Transverse colon (tissue), 4 donors: ENCODE measurements at regions not wholly inside any gene's neighbourhood (a gene's known extent, or its start where the extent isn't known, plus 50 kb on each side); places are given as distances from the start of the nearest gene placed in this dataset.

ENCODE experiments used
- DNase-seq: peaks from one replicate; pipeline ENCODE4 v3.0.0-alpha.2; 2019
- H3K27ac ChIP-seq, 4 donors: fragments of 200-600 bp; sonication (generic); 2 replicates each; pipeline ENCODE4 v1.5.1; 2016 to 2018; ENCODE audit warnings: inconsistent platforms in 4 of 4
- H3K27me3 ChIP-seq: fragments of 200-600 bp; sonication (generic); 2 replicates; pipeline ENCODE4 v1.5.1; 2017; ENCODE audit warnings: inconsistent platforms
- H3K36me3 ChIP-seq, 4 donors: fragments of 200-600 bp; sonication (generic); 2 replicates each; pipeline ENCODE4 v1.5.1; 2017 to 2019; ENCODE audit warnings: inconsistent platforms in 4 of 4
- H3K4me1 ChIP-seq, 4 donors: fragments of 200-600 bp; sonication (generic); 2 replicates each; pipeline ENCODE4 v1.5.1; 2017 to 2020; ENCODE audit warnings: inconsistent platforms in 4 of 4
- H3K4me3 ChIP-seq, 4 donors: fragments of 200-600 bp; sonication (generic); 1 replicate in 1 of 4; 2 replicates in 3 of 4; pipeline versions ENCODE4 v1.5.1 to v1.6.1; 2017 to 2019; ENCODE audit warnings: inconsistent platforms in 4 of 4
- H3K9me3 ChIP-seq, 2 donors: fragments of 200-600 bp; sonication (generic); 2 replicates each; pipeline ENCODE4 v1.5.1; 2017 to 2019; ENCODE audit warnings: inconsistent platforms in 2 of 2
- CTCF ChIP-seq, 5 experiments: fragments of 200-600 bp in 3 of 5; fragments of 450-650 bp in 2 of 5; sonication (generic) in 3 of 5; IDR thresholded peaks; 1 replicate in 2 of 5; 2 replicates in 3 of 5; pipeline ENCODE4 v1.5.1; 2016 to 2017; ENCODE audit warnings: antibody characterized with exemption in 5 of 5, inconsistent platforms in 3 of 5, mild to moderate bottlenecking in 2 of 5, moderate library complexity in 1 of 5
- EP300 ChIP-seq: sonication (generic); formaldehyde crosslinking; IDR thresholded peaks from one replicate; pipeline ENCODE4 v1.6.1; 2017; ENCODE audit warnings: antibody characterized with exemption, low read depth
- POLR2A ChIP-seq: fragments of 450-650 bp; IDR thresholded peaks from one replicate; pipeline ENCODE4 v1.6.1; 2016; ENCODE audit warnings: antibody characterized with exemption, mild to moderate bottlenecking, moderate library complexity
- POLR2AphosphoS5 ChIP-seq, 3 donors: sonication (generic); formaldehyde crosslinking; IDR thresholded peaks; one replicate each; pipeline ENCODE4 v1.6.1; 2016; ENCODE audit warnings: antibody characterized with exemption in 3 of 3
- WGBS, 2 donors: methylation state at CpG; one replicate each; pipeline ENCODE4 v1.1.5; 2018; ENCODE audit warnings: low coverage in 1 of 2; 5-methylcytosine and 5-hydroxymethylcytosine counted together
- in situ Hi-C, 4 donors: fragments of 200-750 bp; cut with MboI; loops; one replicate each; pipeline versions ENCODE4 v1.15.0 to v1.15.1; 2017; ENCODE audit warnings: low sequenced_read_pairs in 3 of 4, low pct_ligation_motif_present in 1 of 4, low pct_unique_long_range_greater_than_20kb in 1 of 4
- intact Hi-C: fragments of 100-400 bp; cut with DNase I; formaldehyde crosslinking; loops from one replicate; pipeline ENCODE4 v1.15.1; 2023; ENCODE audit warnings: low total_unique reads

- H3K4me3 ChIP-seq = no peak overlapping the region
- H3K27ac ChIP-seq = no peak overlapping the region
- no peak for DNase-seq
- no peaks in the 10 kb centered on the region for H3K9me3 ChIP-seq
- intact Hi-C loops (no loop called here), in situ Hi-C loops (no loop called here)
- 58 to 60% methylated on average over 5 of the region's 5 CpGs for WGBS, 2 donors
- no peaks in the 10 kb centered on the region for H3K36me3 ChIP-seq
- no peaks in the 10 kb centered on the region for H3K27me3 ChIP-seq
- TF ChIP-seq CTCF (IDR thresholded peaks at IDR 0.05) (no peak), POLR2A (no peak), EP300 (no peak), POLR2AphosphoS5 (IDR thresholded peaks at IDR 0.05) (no peak)
- H3K4me1 ChIP-seq = no peaks in the 10 kb centered on the region
Observed at GRCh38 chr5:118311103-118311819, 677.1 kb downstream of the DTWD2 start.

- in situ Hi-C loops (no loop called here), intact Hi-C loops (no loop called here)
- WGBS, 2 donors = 73 to 83% methylated on average over 3 of the region's 3 CpGs
- Histone ChIP-seq H3K36me3 (no peaks in the 10 kb centered on the region), H3K9me3 (no peaks in the 10 kb centered on the region), H3K27ac (no peak overlapping the region), H3K27me3 (no peaks in the 10 kb centered on the region), H3K4me1 (no peaks in the 10 kb centered on the region), H3K4me3 (no peak overlapping the region)
- DNase-seq = no peak
- TF ChIP-seq POLR2A (no peak), EP300 (no peak), CTCF (IDR thresholded peaks at IDR 0.05) (no peak), POLR2AphosphoS5 (IDR thresholded peaks at IDR 0.05) (no peak)
Observed at GRCh38 chr5:118310401-118310800, 677.9 kb downstream of the DTWD2 start.

GRCh38 chr5:118303296-118303695, 685.1 kb downstream of the DTWD2 start:
- Histone ChIP-seq H3K27ac (no peak overlapping the region), H3K27me3 (no peaks in the 10 kb centered on the region), H3K9me3 (no peaks in the 10 kb centered on the region), H3K4me1 (no peaks in the 10 kb centered on the region), H3K36me3 (no peaks in the 10 kb centered on the region), H3K4me3 (no peak overlapping the region)
- TF ChIP-seq EP300 (no peak), POLR2AphosphoS5 (IDR thresholded peaks at IDR 0.05) (no peak), CTCF (IDR thresholded peaks at IDR 0.05) (no peak), POLR2A (no peak)
- in situ Hi-C loops (no loop called here), intact Hi-C loops (no loop called here)
- no peak for DNase-seq
- WGBS, 2 donors = 91 to 100% methylated on average over 2 of the region's 2 CpGs

GRCh38 chr5:118302786-118303185, 685.6 kb downstream of the DTWD2 start:
- Histone ChIP-seq H3K9me3 (no peaks in the 10 kb centered on the region), H3K27ac (no peak overlapping the region), H3K27me3 (no peaks in the 10 kb centered on the region), H3K4me3 (no peak overlapping the region), H3K36me3 (no peaks in the 10 kb centered on the region), H3K4me1 (no peaks in the 10 kb centered on the region)
- WGBS, 2 donors = 69 to 72% methylated on average over 1 of the region's 1 CpG
- DNase-seq = no peak
- in situ Hi-C loops = no loop called here
- no peak for TF ChIP-seq POLR2AphosphoS5 (IDR thresholded peaks at IDR 0.05)
- no peak for TF ChIP-seq EP300
- TF ChIP-seq CTCF (IDR thresholded peaks at IDR 0.05) = no peak
- no peak for TF ChIP-seq POLR2A
- intact Hi-C loops = no loop called here
